Lung (tissue), 11 donors: ENCODE measurements at regions not wholly inside any gene's neighbourhood (a gene's known extent, or its start where the extent isn't known, plus 50 kb on each side); places are given as distances from the start of the nearest gene placed in this dataset.

Experiments
- ATAC-seq: fragments of 200-7000 bp; cut with Tn5 transposase; one replicate; pipeline ENCODE4 v1.9.1; 2020; ENCODE audit warnings: moderate number of reproducible peaks; ENCODE audit not compliant: insufficient read depth, low FRiP score
- DNase-seq, 3 donors: peaks; one replicate each; pipeline ENCODE4 v3.0.0-alpha.2; 2013 to 2017
- H3K27ac ChIP-seq, 2 donors: one replicate each; pipeline ENCODE4 v1.5.1; 2013; ENCODE audit warnings: mild to moderate bottlenecking in 2 of 2, moderate library complexity in 2 of 2, control low read depth in 1 of 2, inconsistent platforms in 1 of 2, low read depth in 1 of 2, low read length in 1 of 2
- H3K27me3 ChIP-seq, 3 donors: one replicate each; pipeline ENCODE4 v1.5.1; 2013; ENCODE audit warnings: low read length in 2 of 3; ENCODE audit not compliant: control insufficient read depth in 3 of 3, insufficient read depth in 3 of 3
- H3K36me3 ChIP-seq, 4 donors: one replicate each; pipeline ENCODE4 v1.5.1; 2013; ENCODE audit warnings: low read length in 4 of 4, mild to moderate bottlenecking in 1 of 4, moderate library complexity in 1 of 4; ENCODE audit not compliant: control insufficient read depth in 4 of 4, insufficient read depth in 4 of 4
- H3K4me1 ChIP-seq, 5 donors: one replicate each; pipeline ENCODE4 v1.5.1; 2013; ENCODE audit warnings: low read length in 5 of 5, mild to moderate bottlenecking in 2 of 5, moderate library complexity in 1 of 5; ENCODE audit not compliant: control insufficient read depth in 5 of 5, insufficient read depth in 5 of 5
- H3K4me3 ChIP-seq: one replicate; pipeline ENCODE4 v1.5.1; 2013; ENCODE audit warnings: mild to moderate bottlenecking, control low read depth, moderate library complexity
- H3K9ac ChIP-seq, 2 donors: one replicate each; pipeline ENCODE4 v1.5.1; 2013; ENCODE audit warnings: low read length in 2 of 2, control low read depth in 1 of 2; ENCODE audit not compliant: insufficient read depth in 1 of 2
- H3K9me3 ChIP-seq, 4 donors: one replicate each; pipeline ENCODE4 v1.5.1; 2013; ENCODE audit warnings: low read length in 3 of 4, mild to moderate bottlenecking in 1 of 4, moderate library complexity in 1 of 4; ENCODE audit not compliant: control insufficient read depth in 4 of 4, insufficient read depth in 3 of 4
- WGBS, 2 donors: extraction: QIAGEN DNeasy Blood & Tissue Kit; methylation state at CpG; one replicate each; pipeline ENCODE4 v1.1.7; 2013; 5-methylcytosine and 5-hydroxymethylcytosine counted together
- TF ChIP-seq, protein P1 (sequence below): IDR thresholded peaks from 2 replicates; pipeline ENCODE4 v1.5.1; 2012; ENCODE audit warnings: mild to moderate bottlenecking; ENCODE audit errors: control extremely low read depth, extremely low read depth
- donor health status: control.
- donor health status: control.
- donor health status: Bipolar disorder and iron deficiency.
- donor health status: healthy.
- donor health status: DM: yes; HTN: yes; CAD: no.

GRCh38 chr11:15641271-15642045 is 526.7 kb downstream of the INSC start:
- H3K4me1 ChIP-seq = peaks cover 0 to 22% (median 1%) of the 10 kb centered on the region in 5 donors
- H3K36me3 ChIP-seq = no peaks in the 10 kb centered on the region
- H3K9ac ChIP-seq = no peak overlapping the region
- TF ChIP-seq, protein P1, sequence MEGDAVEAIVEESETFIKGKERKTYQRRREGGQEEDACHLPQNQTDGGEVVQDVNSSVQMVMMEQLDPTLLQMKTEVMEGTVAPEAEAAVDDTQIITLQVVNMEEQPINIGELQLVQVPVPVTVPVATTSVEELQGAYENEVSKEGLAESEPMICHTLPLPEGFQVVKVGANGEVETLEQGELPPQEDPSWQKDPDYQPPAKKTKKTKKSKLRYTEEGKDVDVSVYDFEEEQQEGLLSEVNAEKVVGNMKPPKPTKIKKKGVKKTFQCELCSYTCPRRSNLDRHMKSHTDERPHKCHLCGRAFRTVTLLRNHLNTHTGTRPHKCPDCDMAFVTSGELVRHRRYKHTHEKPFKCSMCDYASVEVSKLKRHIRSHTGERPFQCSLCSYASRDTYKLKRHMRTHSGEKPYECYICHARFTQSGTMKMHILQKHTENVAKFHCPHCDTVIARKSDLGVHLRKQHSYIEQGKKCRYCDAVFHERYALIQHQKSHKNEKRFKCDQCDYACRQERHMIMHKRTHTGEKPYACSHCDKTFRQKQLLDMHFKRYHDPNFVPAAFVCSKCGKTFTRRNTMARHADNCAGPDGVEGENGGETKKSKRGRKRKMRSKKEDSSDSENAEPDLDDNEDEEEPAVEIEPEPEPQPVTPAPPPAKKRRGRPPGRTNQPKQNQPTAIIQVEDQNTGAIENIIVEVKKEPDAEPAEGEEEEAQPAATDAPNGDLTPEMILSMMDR = no peak
- ATAC-seq (no peak), DNase-seq (peak; percentile 57 to 67 (median 57))
- H3K27ac ChIP-seq = no peak overlapping the region
- H3K9me3 ChIP-seq = peaks cover 0 to 2% (median 0%) of the 10 kb centered on the region in 4 donors
- H3K4me3 ChIP-seq = no peak overlapping the region
- no peaks in the 10 kb centered on the region for H3K27me3 ChIP-seq
- WGBS, 2 donors = 61 to 70% methylated on average over 9 of the region's 9 CpGs

GRCh38 chr11:15645201-15645600 is 530.5 kb downstream of the INSC start:
- Histone ChIP-seq H3K9me3 (no peaks in the 10 kb centered on the region), H3K27me3 (no peaks in the 10 kb centered on the region), H3K36me3 (no peaks in the 10 kb centered on the region), H3K4me1 (peaks cover 0 to 23% (median 1%) of the 10 kb centered on the region in 5 donors), H3K9ac (no peak overlapping the region), H3K27ac (no peak overlapping the region), H3K4me3 (no peak overlapping the region)
- TF ChIP-seq, protein P1 = no peak
- WGBS, 2 donors = 58 to 88% methylated on average over 1 of the region's 1 CpG
- DNase-seq = no peak
- no peak for ATAC-seq

- Histone ChIP-seq H3K9ac (peak overlapping the region in 1 of 2 donors; percentile 53), H3K27me3 (no peaks in the 10 kb centered on the region), H3K9me3 (no peaks in the 10 kb centered on the region), H3K4me3 (no peak overlapping the region), H3K36me3 (no peaks in the 10 kb centered on the region), H3K27ac (peak overlapping the region; percentile 54 to 63), H3K4me1 (peaks cover 0 to 24% (median 7%) of the 10 kb centered on the region in 5 donors)
- TF ChIP-seq, protein P1 = no peak
- DNase-seq (no peak), ATAC-seq (no peak)
- WGBS, 2 donors = 53 to 59% methylated on average over 14 of the region's 14 CpGs
These were observed 534.8 kb downstream of the INSC start for GRCh38 chr11:15649371-15650104.
